ENCODE measurements at regions not wholly inside any gene's neighbourhood (a gene's known extent, or its start where the extent isn't known, plus 50 kb on each side); places are given as distances from the start of the nearest gene placed in this dataset.

DNA sequence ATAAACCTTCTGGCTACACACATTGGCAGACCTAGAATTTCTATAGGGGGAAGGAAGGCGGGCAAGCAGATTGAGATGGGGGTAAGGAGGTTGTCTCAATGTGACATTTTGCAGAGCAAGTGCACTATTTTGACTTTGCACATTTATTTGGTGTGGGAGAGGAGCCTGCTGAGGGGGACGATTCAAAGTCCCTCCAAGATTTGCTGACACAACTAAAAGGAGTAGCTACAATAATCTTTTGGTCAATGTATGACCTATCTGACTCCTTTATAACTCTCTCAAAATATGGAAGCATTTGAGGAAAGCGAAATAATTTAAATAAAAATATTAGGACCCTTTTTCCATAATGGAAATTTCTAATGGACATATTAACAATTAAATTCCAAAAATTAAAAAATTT lies 274.9 kb upstream of the PPARGC1A start:
- ChIA-PET CTCF (no interaction called here), POLR2A (no interaction called here)
- no peak for DNase-seq (ENCODE audit: low spot score)
- Mint-ChIP-seq H3K9me3 (peaks cover 4% of the 10 kb centered on the region; the same call in 1 of the 2 replicates), H3K4me1 (peaks cover 2% of the 10 kb centered on the region; the same call in 1 of the 2 replicates), H3K27me3 (ENCODE audit: low read depth) (no peaks in the 10 kb centered on the region), H3K36me3 (no peaks in the 10 kb centered on the region), H3K4me3 (no peak overlapping the region), H3K27ac (no peak overlapping the region)
- ATAC-seq, result no peak
- TF ChIP-seq MYBL2 (CRISPR knock-in tag; IDR thresholded peaks at IDR 0.05) (no peak), ESRRA (CRISPR knock-in tag; IDR thresholded peaks at IDR 0.05; ENCODE audit: borderline replicate concordance) (no peak), SP1 (CRISPR knock-in tag; conservative IDR thresholded peaks at IDR 0.05) (no peak), TEAD4 (CRISPR knock-in tag; IDR thresholded peaks at IDR 0.05) (no peak), NR1H2 (CRISPR knock-in tag; IDR thresholded peaks at IDR 0.05) (no peak), NFYB (CRISPR knock-in tag; conservative IDR thresholded peaks at IDR 0.05; ENCODE audit: low read depth) (no peak), ZNF121 (CRISPR knock-in tag; IDR thresholded peaks at IDR 0.05) (no peak), OVOL2 (CRISPR knock-in tag; IDR thresholded peaks at IDR 0.05; ENCODE audit: borderline replicate concordance) (no peak), ZNF396 (CRISPR knock-in tag; IDR thresholded peaks at IDR 0.05; ENCODE audit: borderline replicate concordance) (no peak), ZNF138 (CRISPR knock-in tag; conservative IDR thresholded peaks at IDR 0.05) (no peak)
- TF ChIP-seq, protein P1, sequence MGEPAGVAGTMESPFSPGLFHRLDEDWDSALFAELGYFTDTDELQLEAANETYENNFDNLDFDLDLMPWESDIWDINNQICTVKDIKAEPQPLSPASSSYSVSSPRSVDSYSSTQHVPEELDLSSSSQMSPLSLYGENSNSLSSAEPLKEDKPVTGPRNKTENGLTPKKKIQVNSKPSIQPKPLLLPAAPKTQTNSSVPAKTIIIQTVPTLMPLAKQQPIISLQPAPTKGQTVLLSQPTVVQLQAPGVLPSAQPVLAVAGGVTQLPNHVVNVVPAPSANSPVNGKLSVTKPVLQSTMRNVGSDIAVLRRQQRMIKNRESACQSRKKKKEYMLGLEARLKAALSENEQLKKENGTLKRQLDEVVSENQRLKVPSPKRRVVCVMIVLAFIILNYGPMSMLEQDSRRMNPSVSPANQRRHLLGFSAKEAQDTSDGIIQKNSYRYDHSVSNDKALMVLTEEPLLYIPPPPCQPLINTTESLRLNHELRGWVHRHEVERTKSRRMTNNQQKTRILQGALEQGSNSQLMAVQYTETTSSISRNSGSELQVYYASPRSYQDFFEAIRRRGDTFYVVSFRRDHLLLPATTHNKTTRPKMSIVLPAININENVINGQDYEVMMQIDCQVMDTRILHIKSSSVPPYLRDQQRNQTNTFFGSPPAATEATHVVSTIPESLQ (CRISPR knock-in tag; IDR thresholded peaks at IDR 0.05), result no peak
- TF ChIP-seq, protein P2, sequence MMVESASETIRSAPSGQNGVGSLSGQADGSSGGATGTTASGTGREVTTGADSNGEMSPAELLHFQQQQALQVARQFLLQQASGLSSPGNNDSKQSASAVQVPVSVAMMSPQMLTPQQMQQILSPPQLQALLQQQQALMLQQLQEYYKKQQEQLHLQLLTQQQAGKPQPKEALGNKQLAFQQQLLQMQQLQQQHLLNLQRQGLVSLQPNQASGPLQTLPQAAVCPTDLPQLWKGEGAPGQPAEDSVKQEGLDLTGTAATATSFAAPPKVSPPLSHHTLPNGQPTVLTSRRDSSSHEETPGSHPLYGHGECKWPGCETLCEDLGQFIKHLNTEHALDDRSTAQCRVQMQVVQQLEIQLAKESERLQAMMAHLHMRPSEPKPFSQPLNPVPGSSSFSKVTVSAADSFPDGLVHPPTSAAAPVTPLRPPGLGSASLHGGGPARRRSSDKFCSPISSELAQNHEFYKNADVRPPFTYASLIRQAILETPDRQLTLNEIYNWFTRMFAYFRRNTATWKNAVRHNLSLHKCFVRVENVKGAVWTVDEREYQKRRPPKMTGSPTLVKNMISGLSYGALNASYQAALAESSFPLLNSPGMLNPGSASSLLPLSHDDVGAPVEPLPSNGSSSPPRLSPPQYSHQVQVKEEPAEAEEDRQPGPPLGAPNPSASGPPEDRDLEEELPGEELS (CRISPR knock-in tag; IDR thresholded peaks at IDR 0.05), result no peak

DNA sequence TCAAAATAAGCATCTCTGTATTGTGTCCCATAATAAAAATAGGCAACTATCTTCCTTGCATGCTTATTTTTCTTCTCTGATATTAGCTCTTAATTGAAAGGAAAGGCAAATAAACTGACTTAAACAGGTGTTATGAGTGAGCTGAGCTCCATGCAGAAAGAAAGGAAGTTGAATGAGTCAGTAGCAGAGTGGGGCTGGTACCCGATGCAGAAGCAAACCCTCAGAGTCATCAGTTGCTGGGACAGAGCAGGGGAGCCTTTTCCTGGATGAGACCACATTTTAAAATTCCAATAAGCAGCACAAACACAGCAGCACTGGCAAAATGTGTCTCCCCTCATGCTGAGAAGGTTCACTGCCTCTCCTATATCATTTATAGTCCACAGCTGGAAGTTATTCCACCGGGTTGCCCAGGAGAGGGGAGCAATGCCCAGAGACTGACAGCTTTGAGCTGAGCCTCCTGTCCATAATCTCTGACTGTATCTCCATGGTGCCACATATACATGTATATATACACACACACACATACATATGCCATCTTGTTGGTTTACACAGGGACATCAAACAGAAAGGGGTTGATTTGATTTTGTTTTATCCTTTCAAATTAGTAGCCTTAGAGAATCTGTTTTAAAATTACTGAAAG lies 274.3 kb upstream of the PPARGC1A start:
- Mint-ChIP-seq H3K4me1 (no peaks in the 10 kb centered on the region), H3K27me3 (ENCODE audit: low read depth) (no peaks in the 10 kb centered on the region), H3K27ac (no peak overlapping the region), H3K36me3 (no peaks in the 10 kb centered on the region), H3K4me3 (no peak overlapping the region), H3K9me3 (peaks cover 4% of the 10 kb centered on the region; the same call in 1 of the 2 replicates)
- ChIA-PET POLR2A (interaction anchor here (0.6 kb wide), 1 partner anchor 274 kb away, joined by 6 read pairs; the partner anchor contains the start of gene PPARGC1A), CTCF (no interaction called here)
- ATAC-seq (no peak), DNase-seq (ENCODE audit: low spot score) (no peak)
- no peak for TF ChIP-seq ZNF219 (CRISPR knock-in tag; IDR thresholded peaks at IDR 0.05; ENCODE audit: borderline replicate concordance)
- TF ChIP-seq NFYB (CRISPR knock-in tag; conservative IDR thresholded peaks at IDR 0.05; ENCODE audit: low read depth), result no peak
- TF ChIP-seq NFE2L1 (CRISPR knock-in tag; IDR thresholded peaks at IDR 0.05), result no peak
- no peak for TF ChIP-seq OVOL2 (CRISPR knock-in tag; IDR thresholded peaks at IDR 0.05; ENCODE audit: borderline replicate concordance)
- TF ChIP-seq, protein P3, sequence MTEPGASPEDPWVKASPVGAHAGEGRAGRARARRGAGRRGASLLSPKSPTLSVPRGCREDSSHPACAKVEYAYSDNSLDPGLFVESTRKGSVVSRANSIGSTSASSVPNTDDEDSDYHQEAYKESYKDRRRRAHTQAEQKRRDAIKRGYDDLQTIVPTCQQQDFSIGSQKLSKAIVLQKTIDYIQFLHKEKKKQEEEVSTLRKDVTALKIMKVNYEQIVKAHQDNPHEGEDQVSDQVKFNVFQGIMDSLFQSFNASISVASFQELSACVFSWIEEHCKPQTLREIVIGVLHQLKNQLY (CRISPR knock-in tag; IDR thresholded peaks at IDR 0.05), result no peak
- TF ChIP-seq NR3C1 (CRISPR knock-in tag; conservative IDR thresholded peaks at IDR 0.05; ENCODE audit: low read depth), result no peak
- TF ChIP-seq MYBL2 (CRISPR knock-in tag; IDR thresholded peaks at IDR 0.05), result no peak
- TF ChIP-seq ZNF396 (CRISPR knock-in tag; IDR thresholded peaks at IDR 0.05; ENCODE audit: borderline replicate concordance), result no peak
- TF ChIP-seq SOX15 (CRISPR knock-in tag; IDR thresholded peaks at IDR 0.05), result no peak
- TF ChIP-seq SMAD3 (CRISPR knock-in tag; IDR thresholded peaks at IDR 0.05; ENCODE audit: borderline replicate concordance), result no peak
- TF ChIP-seq, protein P4, sequence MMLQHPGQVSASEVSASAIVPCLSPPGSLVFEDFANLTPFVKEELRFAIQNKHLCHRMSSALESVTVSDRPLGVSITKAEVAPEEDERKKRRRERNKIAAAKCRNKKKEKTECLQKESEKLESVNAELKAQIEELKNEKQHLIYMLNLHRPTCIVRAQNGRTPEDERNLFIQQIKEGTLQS (CRISPR knock-in tag; conservative IDR thresholded peaks at IDR 0.05), result no peak
- TF ChIP-seq, protein P5, sequence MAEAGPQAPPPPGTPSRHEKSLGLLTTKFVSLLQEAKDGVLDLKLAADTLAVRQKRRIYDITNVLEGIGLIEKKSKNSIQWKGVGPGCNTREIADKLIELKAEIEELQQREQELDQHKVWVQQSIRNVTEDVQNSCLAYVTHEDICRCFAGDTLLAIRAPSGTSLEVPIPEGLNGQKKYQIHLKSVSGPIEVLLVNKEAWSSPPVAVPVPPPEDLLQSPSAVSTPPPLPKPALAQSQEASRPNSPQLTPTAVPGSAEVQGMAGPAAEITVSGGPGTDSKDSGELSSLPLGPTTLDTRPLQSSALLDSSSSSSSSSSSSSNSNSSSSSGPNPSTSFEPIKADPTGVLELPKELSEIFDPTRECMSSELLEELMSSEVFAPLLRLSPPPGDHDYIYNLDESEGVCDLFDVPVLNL (CRISPR knock-in tag; IDR thresholded peaks at IDR 0.05; ENCODE audit: borderline replicate concordance, low read depth), result no peak
- TF ChIP-seq, protein P6, sequence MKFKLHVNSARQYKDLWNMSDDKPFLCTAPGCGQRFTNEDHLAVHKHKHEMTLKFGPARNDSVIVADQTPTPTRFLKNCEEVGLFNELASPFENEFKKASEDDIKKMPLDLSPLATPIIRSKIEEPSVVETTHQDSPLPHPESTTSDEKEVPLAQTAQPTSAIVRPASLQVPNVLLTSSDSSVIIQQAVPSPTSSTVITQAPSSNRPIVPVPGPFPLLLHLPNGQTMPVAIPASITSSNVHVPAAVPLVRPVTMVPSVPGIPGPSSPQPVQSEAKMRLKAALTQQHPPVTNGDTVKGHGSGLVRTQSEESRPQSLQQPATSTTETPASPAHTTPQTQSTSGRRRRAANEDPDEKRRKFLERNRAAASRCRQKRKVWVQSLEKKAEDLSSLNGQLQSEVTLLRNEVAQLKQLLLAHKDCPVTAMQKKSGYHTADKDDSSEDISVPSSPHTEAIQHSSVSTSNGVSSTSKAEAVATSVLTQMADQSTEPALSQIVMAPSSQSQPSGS (CRISPR knock-in tag; IDR thresholded peaks at IDR 0.05; ENCODE audit: borderline replicate concordance, low read depth), result no peak
- no peak for TF ChIP-seq ESRRA (CRISPR knock-in tag; IDR thresholded peaks at IDR 0.05; ENCODE audit: borderline replicate concordance)
- TF ChIP-seq ZNF416 (CRISPR knock-in tag; IDR thresholded peaks at IDR 0.05), result no peak
- TF ChIP-seq, protein P7, sequence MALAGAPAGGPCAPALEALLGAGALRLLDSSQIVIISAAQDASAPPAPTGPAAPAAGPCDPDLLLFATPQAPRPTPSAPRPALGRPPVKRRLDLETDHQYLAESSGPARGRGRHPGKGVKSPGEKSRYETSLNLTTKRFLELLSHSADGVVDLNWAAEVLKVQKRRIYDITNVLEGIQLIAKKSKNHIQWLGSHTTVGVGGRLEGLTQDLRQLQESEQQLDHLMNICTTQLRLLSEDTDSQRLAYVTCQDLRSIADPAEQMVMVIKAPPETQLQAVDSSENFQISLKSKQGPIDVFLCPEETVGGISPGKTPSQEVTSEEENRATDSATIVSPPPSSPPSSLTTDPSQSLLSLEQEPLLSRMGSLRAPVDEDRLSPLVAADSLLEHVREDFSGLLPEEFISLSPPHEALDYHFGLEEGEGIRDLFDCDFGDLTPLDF (CRISPR knock-in tag; IDR thresholded peaks at IDR 0.05), result no peak
- no peak for TF ChIP-seq TEAD4 (CRISPR knock-in tag; IDR thresholded peaks at IDR 0.05)
- no peak for TF ChIP-seq IRF2 (CRISPR knock-in tag; IDR thresholded peaks at IDR 0.05; ENCODE audit: borderline replicate concordance, low read depth)
- no peak for TF ChIP-seq KAT7 (CRISPR knock-in tag; IDR thresholded peaks at IDR 0.05; ENCODE audit: borderline replicate concordance)
